ENCODE measurements at regions not wholly inside any gene's neighbourhood (a gene's known extent, or its start where the extent isn't known, plus 50 kb on each side); places are given as distances from the start of the nearest gene placed in this dataset.

GRCh38 chr19:41495589-41495988 is 52.6 kb downstream of the ERICH4 start:
- TF ChIP-seq EZH2 (IDR thresholded peaks at IDR 0.05; ENCODE audit: borderline replicate concordance, low read depth, low read length, poor library complexity, severe bottlenecking) (no peak), CTCF (conservative IDR thresholded peaks at IDR 0.05; ENCODE audit: low read depth, low read length) (no peak)
- POLR2A ChIA-PET (ENCODE audit: low non-redundant PET), result no interaction called here
- no peak overlapping the region for H3K27ac ChIP-seq (ENCODE audit: low read depth, low read length, poor library complexity, severe bottlenecking)
- H3K36me3 ChIP-seq (ENCODE audit: insufficient read depth, low read length, poor library complexity, severe bottlenecking), result no peaks in the 10 kb centered on the region
- intact Hi-C loops (cut with micrococcal nuclease; ENCODE audit: unreplicated experiment), result no loop called here
- CTCF ChIA-PET, result no interaction called here
- BruUV-seq (replicated peaks), result no TSS peak
- no peak for DNase-seq (ENCODE audit: low spot score)
- H3K27me3 ChIP-seq (replicated peaks; ENCODE audit: insufficient read depth, low read depth, low read length, poor library complexity), result no peaks in the 10 kb centered on the region
- H3K4me1 ChIP-seq (ENCODE audit: insufficient read depth, low read length, poor library complexity, severe bottlenecking), result no peaks in the 10 kb centered on the region
- H3K9me3 ChIP-seq (ENCODE audit: low read depth, low read length, poor library complexity, severe bottlenecking), result no peaks in the 10 kb centered on the region
- H3K4me3 ChIP-seq (ENCODE audit: low read depth, low read length, poor library complexity, severe bottlenecking), result no peak overlapping the region

- Histone ChIP-seq H3K4me3 (ENCODE audit: low read depth, low read length, poor library complexity, severe bottlenecking) (no peak overlapping the region), H3K36me3 (ENCODE audit: insufficient read depth, low read length, poor library complexity, severe bottlenecking) (no peaks in the 10 kb centered on the region), H3K27me3 (replicated peaks; ENCODE audit: insufficient read depth, low read depth, low read length, poor library complexity) (no peaks in the 10 kb centered on the region), H3K9me3 (ENCODE audit: low read depth, low read length, poor library complexity, severe bottlenecking) (no peaks in the 10 kb centered on the region), H3K27ac (ENCODE audit: low read depth, low read length, poor library complexity, severe bottlenecking) (no peak overlapping the region), H3K4me1 (ENCODE audit: insufficient read depth, low read length, poor library complexity, severe bottlenecking) (peaks cover 9% of the 10 kb centered on the region)
- no TSS peak for BruUV-seq (replicated peaks)
- intact Hi-C loops (cut with micrococcal nuclease; ENCODE audit: unreplicated experiment), result no loop called here
- ChIA-PET CTCF (no interaction called here), POLR2A (ENCODE audit: low non-redundant PET) (no interaction called here)
- TF ChIP-seq CTCF (conservative IDR thresholded peaks at IDR 0.05; ENCODE audit: low read depth, low read length) (no peak), EZH2 (IDR thresholded peaks at IDR 0.05; ENCODE audit: borderline replicate concordance, low read depth, low read length, poor library complexity, severe bottlenecking) (no peak)
- no peak for DNase-seq (ENCODE audit: low spot score)
Observed at GRCh38 chr19:41499899-41500298, 56.9 kb downstream of the ERICH4 start.

- no peaks in the 10 kb centered on the region for H3K36me3 ChIP-seq (ENCODE audit: insufficient read depth, low read length, poor library complexity, severe bottlenecking)
- H3K9me3 ChIP-seq (ENCODE audit: low read depth, low read length, poor library complexity, severe bottlenecking), result no peaks in the 10 kb centered on the region
- H3K4me1 ChIP-seq (ENCODE audit: insufficient read depth, low read length, poor library complexity, severe bottlenecking), result peaks cover 9% of the 10 kb centered on the region
- POLR2A ChIA-PET (ENCODE audit: low non-redundant PET), result no interaction called here
- intact Hi-C loops (cut with micrococcal nuclease; ENCODE audit: unreplicated experiment), result no loop called here
- DNase-seq (ENCODE audit: low spot score), result no peak
- TF ChIP-seq CTCF (conservative IDR thresholded peaks at IDR 0.05; ENCODE audit: low read depth, low read length) (no peak), EZH2 (IDR thresholded peaks at IDR 0.05; ENCODE audit: borderline replicate concordance, low read depth, low read length, poor library complexity, severe bottlenecking) (no peak)
- BruUV-seq (replicated peaks), result no TSS peak
- CTCF ChIA-PET, result no interaction called here
- H3K27ac ChIP-seq (ENCODE audit: low read depth, low read length, poor library complexity, severe bottlenecking), result no peak overlapping the region
- H3K27me3 ChIP-seq (replicated peaks; ENCODE audit: insufficient read depth, low read depth, low read length, poor library complexity), result no peaks in the 10 kb centered on the region
- H3K4me3 ChIP-seq (ENCODE audit: low read depth, low read length, poor library complexity, severe bottlenecking), result no peak overlapping the region
Observed at GRCh38 chr19:41500443-41500842, 57.5 kb downstream of the ERICH4 start.
